C4-2B (cell line): ENCODE measurements at regions not wholly inside any gene's neighbourhood (a gene's known extent, or its start where the extent isn't known, plus 50 kb on each side); places are given as distances from the start of the nearest gene placed in this dataset.

Source experiments
- H3K27ac ChIP-seq: fragments of 450-650 bp; 2 replicates; pipeline ENCODE4 v1.5.1; 2017
- CTCF ChIP-seq: fragments of 450-650 bp; conservative IDR thresholded peaks from 2 replicates; pipeline ENCODE4 v1.5.1; 2017; ENCODE audit warnings: mild to moderate bottlenecking
- ZFX ChIP-seq: fragments of 450-650 bp; IDR thresholded peaks from 2 replicates; pipeline ENCODE4 v1.6.1; 2017

- H3K27ac ChIP-seq: no peak overlapping the region
- TF ChIP-seq CTCF (no peak), ZFX (no peak)
These were observed 377.9 kb upstream of the PAPPA start for GRCh38 chr9:115775659-115776058.

- H3K27ac ChIP-seq: no peak overlapping the region
- TF ChIP-seq ZFX (no peak), CTCF (no peak)
These were observed 376.0 kb upstream of the PAPPA start for GRCh38 chr9:115777610-115778009.

GRCh38 chr9:115781070-115781736 lies 372.4 kb upstream of the PAPPA start:
- no peak overlapping the region for H3K27ac ChIP-seq
- TF ChIP-seq CTCF (no peak), ZFX (no peak)

GRCh38 chr9:115786321-115786720 lies 367.3 kb upstream of the PAPPA start:
- TF ChIP-seq CTCF (no peak), ZFX (no peak)
- no peak overlapping the region for H3K27ac ChIP-seq

GRCh38 chr9:115790520-115790919 lies 363.1 kb upstream of the PAPPA start:
- TF ChIP-seq CTCF: no peak
- no peak for TF ChIP-seq ZFX
- no peak overlapping the region for H3K27ac ChIP-seq

GRCh38 chr9:115794921-115795475 lies 358.6 kb upstream of the PAPPA start:
- no peak overlapping the region for H3K27ac ChIP-seq
- TF ChIP-seq CTCF (no peak), ZFX (no peak)

GRCh38 chr9:115799734-115800133 lies 353.9 kb upstream of the PAPPA start:
- H3K27ac ChIP-seq: no peak overlapping the region
- no peak for TF ChIP-seq CTCF
- TF ChIP-seq ZFX: no peak
